ENCODE measurements at regions not wholly inside any gene's neighbourhood (a gene's known extent, or its start where the extent isn't known, plus 50 kb on each side); places are given as distances from the start of the nearest gene placed in this dataset.
"Not testable (repeated sequence)": the region's sequence is repeated elsewhere in the genome, so short reads cannot be mapped to it uniquely, and the experiment has no call there.

DNA sequence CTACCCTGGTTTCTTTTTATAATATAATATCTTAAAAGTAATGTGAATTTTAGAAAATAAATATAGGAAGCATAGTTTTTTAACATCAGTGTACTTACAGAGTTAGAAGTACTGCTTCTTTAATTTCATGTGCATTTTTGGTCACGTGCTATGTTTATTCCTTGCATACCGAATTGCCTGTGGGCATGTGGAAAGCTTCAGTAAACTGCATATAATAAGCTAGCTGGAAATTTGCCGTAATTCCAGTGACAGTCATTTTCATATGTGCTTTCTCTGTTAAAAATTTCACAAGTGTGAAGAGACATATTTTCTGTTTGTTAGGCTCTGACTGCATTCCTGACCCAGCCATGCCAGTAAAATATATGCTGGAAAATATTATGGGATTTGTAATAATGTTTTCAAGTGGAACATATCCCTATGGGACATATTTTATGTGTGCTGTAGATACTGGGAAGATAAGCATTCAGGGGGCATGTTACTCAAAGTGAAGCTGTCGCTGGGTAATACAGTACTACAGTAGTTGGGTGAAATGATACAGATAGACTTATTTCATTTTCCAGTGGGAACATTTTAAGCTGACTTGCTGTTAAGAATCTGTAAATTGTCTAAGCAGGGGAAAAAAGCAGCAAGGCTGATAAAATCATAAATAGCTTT, 616.7 kb downstream of the FRK start:
- TF ChIP-seq, protein P1, sequence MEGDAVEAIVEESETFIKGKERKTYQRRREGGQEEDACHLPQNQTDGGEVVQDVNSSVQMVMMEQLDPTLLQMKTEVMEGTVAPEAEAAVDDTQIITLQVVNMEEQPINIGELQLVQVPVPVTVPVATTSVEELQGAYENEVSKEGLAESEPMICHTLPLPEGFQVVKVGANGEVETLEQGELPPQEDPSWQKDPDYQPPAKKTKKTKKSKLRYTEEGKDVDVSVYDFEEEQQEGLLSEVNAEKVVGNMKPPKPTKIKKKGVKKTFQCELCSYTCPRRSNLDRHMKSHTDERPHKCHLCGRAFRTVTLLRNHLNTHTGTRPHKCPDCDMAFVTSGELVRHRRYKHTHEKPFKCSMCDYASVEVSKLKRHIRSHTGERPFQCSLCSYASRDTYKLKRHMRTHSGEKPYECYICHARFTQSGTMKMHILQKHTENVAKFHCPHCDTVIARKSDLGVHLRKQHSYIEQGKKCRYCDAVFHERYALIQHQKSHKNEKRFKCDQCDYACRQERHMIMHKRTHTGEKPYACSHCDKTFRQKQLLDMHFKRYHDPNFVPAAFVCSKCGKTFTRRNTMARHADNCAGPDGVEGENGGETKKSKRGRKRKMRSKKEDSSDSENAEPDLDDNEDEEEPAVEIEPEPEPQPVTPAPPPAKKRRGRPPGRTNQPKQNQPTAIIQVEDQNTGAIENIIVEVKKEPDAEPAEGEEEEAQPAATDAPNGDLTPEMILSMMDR (IDR thresholded peaks at IDR 0.05; ENCODE audit: low read depth, low read length), result no peak
- DNase-seq (ENCODE audit: low read depth, low spot score), result no peak
- H3K4me3 ChIP-seq (ENCODE audit: low read depth, low read length), result no peak overlapping the region
- in situ Hi-C loops (cut with HindIII; ENCODE audit: low sequenced_read_pairs), result no loop called here

DNA sequence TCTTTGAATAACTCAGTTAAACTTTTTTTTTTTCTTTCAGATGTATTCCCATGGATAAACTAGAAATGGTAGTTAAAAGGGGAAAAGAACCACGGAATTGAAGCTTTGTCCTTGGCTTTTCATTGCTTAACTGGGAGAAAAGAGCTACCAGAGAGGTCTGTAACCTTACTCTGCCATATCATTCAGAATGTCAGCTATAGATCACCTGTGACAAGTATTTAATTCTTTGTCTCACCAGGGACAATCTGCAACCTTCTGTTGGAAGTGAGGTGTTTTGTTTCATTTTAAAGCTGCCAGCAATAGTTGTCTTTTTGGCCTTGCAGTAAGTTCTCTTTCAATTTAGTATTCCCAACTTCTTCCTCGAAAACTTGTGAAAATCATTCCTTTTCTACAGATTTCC, 618.4 kb downstream of the FRK start:
- no peak for DNase-seq (ENCODE audit: low read depth, low spot score)
- in situ Hi-C loops (cut with HindIII; ENCODE audit: low sequenced_read_pairs), result no loop called here
- H3K4me3 ChIP-seq (ENCODE audit: low read depth, low read length), result no peak overlapping the region
- TF ChIP-seq, protein P1 (IDR thresholded peaks at IDR 0.05; ENCODE audit: low read depth, low read length), result no peak

DNA sequence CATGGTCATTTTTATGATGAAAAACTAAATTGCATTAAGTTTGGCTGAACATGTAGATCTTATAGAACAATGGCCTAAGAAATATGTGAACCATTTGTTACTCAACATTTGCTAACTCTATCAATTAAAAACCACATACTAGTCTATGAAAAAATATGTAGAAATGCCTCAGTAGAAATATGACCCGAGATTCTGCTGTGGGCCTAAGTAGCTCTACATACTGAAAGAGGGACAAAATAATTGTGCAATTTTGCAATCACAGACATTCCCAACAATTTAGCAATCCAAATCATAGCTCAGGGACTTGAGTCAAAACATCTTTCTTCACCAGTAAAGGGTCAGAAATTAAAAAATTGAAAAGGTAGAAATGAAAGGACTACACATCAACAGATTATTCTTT, 619.0 kb downstream of the FRK start:
- TF ChIP-seq, protein P1 (IDR thresholded peaks at IDR 0.05; ENCODE audit: low read depth, low read length), result no peak
- in situ Hi-C loops (cut with HindIII; ENCODE audit: low sequenced_read_pairs), result no loop called here

DNA sequence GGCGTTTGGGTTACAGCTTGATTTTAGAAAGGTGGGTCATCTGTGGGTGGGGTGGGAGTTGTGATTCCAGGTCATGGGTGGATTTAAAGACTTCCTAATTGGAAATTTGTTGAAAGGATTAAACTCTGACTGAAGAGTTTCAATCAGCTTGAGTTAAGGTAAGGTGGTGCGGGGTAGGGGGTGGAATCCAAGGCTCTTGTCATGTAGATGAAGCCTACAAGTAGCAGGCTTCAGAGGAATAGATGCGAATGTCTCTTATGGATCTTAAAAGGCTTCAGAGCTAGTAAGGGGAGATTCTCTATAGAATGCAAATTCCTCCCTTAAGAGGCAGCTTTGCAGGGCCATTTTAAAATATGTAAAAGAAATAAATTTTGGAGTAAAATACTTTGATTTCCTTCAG, 645.3 kb downstream of the FRK start:
- H3K4me3 ChIP-seq (ENCODE audit: low read depth, low read length), result no peak overlapping the region
- TF ChIP-seq, protein P1 (IDR thresholded peaks at IDR 0.05; ENCODE audit: low read depth, low read length), result no peak
- no peak for DNase-seq (ENCODE audit: low read depth, low spot score)
- in situ Hi-C loops (cut with HindIII; ENCODE audit: low sequenced_read_pairs), result no loop called here

More for the DNA sequence above, 619.0 kb downstream of the FRK start:
- DNase-seq (ENCODE audit: low read depth, low spot score), result no peak
- no peak overlapping the region for H3K4me3 ChIP-seq (ENCODE audit: low read depth, low read length)

DNA sequence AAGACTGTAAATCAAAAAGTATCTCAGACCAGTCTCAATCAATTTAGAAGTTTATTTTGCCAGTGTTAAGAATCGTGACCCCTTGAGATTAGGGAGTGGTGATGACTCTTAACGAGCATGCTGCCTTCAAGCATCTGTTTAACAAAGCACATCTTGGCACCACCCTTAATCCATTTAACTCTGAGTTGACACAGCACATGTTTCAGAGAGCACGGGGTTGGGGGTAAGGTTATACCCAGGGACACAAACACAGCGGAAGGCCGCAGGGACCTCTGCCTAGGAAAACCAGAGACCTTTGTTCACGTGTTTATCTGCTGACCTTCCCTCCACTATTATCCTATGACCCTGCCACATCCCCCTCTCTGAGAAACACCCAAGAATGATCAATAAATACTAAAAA, 645.8 kb downstream of the FRK start:
- DNase-seq (ENCODE audit: low read depth, low spot score); in situ Hi-C loops (cut with HindIII; ENCODE audit: low sequenced_read_pairs); H3K4me3 ChIP-seq (ENCODE audit: low read depth, low read length): not testable (repeated sequence)

DNA sequence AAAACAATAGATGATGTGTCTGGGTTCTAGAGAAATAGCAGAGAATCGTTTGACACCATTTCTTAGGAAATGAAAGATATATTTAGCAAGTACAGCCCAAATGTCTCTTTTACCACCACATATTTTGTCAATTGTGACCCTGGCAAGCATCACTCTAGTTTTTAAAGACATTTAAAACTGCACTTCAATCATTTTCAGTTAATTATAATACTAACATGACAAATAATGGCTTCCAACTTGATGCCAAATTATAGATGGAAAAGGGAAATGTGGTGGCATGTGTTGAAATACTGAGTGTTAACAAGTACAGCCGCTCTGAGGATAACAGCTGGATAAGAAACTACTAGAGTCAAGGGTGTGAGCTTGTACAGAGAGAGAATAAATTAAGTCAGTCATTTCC, 648.9 kb downstream of the FRK start:
- in situ Hi-C loops (cut with HindIII; ENCODE audit: low sequenced_read_pairs), result no loop called here
- TF ChIP-seq, protein P1 (IDR thresholded peaks at IDR 0.05; ENCODE audit: low read depth, low read length), result no peak
- DNase-seq (ENCODE audit: low read depth, low spot score), result no peak
- H3K4me3 ChIP-seq (ENCODE audit: low read depth, low read length), result no peak overlapping the region

DNA sequence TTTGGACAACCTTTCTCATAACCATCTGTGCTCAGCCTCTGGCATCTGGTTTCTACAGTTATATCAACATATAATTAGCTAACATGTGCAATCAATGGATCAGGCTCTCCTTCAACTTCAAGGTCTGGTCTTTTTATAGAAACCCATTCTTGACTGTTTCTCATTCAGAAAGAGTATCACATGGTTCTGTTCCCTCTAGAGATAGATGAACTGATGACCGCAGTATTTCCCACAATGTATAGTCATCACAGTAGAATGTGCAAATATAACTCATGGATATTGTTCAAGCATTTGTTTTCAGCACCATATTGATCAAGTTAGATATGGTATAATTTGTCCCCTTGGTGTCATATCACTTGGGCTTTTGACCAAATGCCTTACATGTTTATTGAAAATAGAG, 656.2 kb downstream of the FRK start:
- TF ChIP-seq, protein P1 (IDR thresholded peaks at IDR 0.05; ENCODE audit: low read depth, low read length), result no peak
- DNase-seq (ENCODE audit: low read depth, low spot score), result no peak
- in situ Hi-C loops (cut with HindIII; ENCODE audit: low sequenced_read_pairs), result no loop called here
- H3K4me3 ChIP-seq (ENCODE audit: low read depth, low read length), result no peak overlapping the region

Data from astrocyte of the spinal cord (primary cell).